Fibroblast of mammary gland (primary cell): ENCODE measurements at regions not wholly inside any gene's neighbourhood (a gene's known extent, or its start where the extent isn't known, plus 50 kb on each side); places are given as distances from the start of the nearest gene placed in this dataset.
"Not testable (repeated sequence)": the region's sequence is repeated elsewhere in the genome, so short reads cannot be mapped to it uniquely, and the experiment has no call there.

Source experiments
- DNase-seq: peaks from one replicate; pipeline ENCODE4 v3.0.0-alpha.2; 2010; ENCODE audit warnings: low read depth
- H3K4me3 ChIP-seq: 2 replicates; pipeline ENCODE4 v1.5.1; 2011; ENCODE audit warnings: low read depth, mild to moderate bottlenecking, low read length, moderate library complexity; ENCODE audit not compliant: control insufficient read depth
- CTCF ChIP-seq: conservative IDR thresholded peaks from 2 replicates; pipeline ENCODE4 v1.5.1; 2011; ENCODE audit warnings: low read depth, low read length, inconsistent platforms; ENCODE audit not compliant: control insufficient read depth, insufficient read depth

GRCh38 chr2:200199005-200199404 is 107.5 kb upstream of the SPATS2L start:
- TF ChIP-seq CTCF: no peak
- H3K4me3 ChIP-seq: no peak overlapping the region
- no peak for DNase-seq

DNA sequence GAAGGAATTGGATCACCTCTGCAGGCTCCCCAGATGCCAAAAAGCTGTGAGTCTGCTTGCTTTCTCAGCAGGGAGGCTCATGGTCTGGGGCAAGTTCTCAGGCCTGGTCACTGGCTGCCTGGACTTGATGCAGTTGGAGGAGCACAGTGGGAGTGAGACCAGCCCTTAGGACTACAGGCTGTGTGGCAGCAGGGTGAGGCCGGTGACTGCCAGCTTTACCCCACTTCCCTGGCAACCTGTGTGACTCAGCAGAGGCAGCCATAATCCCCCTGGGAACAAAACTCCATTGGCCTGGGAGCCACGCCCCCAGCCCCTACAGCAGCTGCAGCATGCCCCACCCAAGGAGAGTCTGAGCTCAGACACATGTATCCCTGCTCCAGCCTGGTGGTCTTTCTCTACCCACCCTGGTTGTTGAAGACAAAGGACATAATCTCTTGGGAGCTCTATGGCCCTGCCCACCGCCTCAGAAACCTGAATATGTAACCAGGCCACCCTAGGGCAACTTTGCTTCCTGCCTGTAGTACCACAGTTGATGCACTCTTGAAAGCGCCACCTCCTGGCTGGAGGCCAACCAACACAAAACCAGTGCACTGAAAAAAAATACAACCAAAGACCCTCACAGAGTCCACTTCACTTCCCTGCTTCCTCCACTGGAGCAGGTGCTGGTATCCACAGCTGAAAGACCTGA is 106.8 kb upstream of the SPATS2L start:
- H3K4me3 ChIP-seq: no peak overlapping the region
- no peak for DNase-seq
- TF ChIP-seq CTCF: no peak

DNA sequence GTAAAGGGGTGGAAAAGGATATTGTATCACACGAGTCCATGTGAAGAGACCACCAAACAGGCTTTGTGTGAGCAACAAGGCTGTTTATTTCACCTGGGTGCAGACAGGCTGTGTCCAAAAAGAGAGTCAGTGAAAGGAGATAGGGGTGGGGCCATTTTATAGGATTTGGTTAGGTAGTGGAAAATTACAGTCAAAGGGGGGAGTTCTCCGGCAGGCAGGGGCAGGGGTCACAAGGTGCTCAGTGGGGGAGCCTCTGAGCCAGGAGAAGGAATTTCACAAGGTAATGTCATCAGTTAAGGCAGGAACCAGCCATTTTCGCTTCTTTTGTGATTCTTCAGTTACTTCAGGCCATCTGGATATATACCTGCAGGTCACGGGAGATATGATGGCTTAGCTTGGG is 104.7 kb upstream of the SPATS2L start:
- H3K4me3 ChIP-seq, DNase-seq: not testable (repeated sequence)

- no peak overlapping the region for H3K4me3 ChIP-seq
- DNase-seq: no peak
- no peak for TF ChIP-seq CTCF
Measured at GRCh38 chr2:200203381-200203827, 103.1 kb upstream of the SPATS2L start.

- DNase-seq: no peak
- no peak overlapping the region for H3K4me3 ChIP-seq
- TF ChIP-seq CTCF: no peak
Measured at GRCh38 chr2:200208041-200208440, 98.5 kb upstream of the SPATS2L start.

- H3K4me3 ChIP-seq: no peak overlapping the region
- DNase-seq: no peak
- no peak for TF ChIP-seq CTCF
Measured at GRCh38 chr2:200209030-200209429, 97.5 kb upstream of the SPATS2L start.

DNA sequence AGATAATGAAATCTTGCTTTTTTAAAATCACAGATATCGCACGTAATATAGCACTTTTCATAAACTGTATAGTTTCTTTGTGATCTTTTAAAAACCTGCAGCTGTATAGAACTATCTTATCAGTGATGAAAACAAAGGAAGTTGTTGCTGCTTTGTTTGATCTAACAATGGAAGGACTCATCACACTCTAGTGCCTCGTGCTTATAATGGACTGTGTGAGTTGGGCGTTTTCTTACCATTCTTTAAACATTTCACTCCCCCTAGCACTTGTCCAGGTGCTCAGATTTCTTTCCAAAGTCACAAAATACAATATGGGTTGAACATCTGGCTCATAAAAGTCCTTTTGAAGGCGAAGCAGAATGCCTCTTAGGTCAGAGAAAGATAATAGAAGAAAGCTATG is 94.8 kb upstream of the SPATS2L start:
- DNase-seq: no peak
- H3K4me3 ChIP-seq: no peak overlapping the region
- no peak for TF ChIP-seq CTCF
